OCI-LY7 (cell line): ENCODE measurements at regions not wholly inside any gene's neighbourhood (a gene's known extent, or its start where the extent isn't known, plus 50 kb on each side); places are given as distances from the start of the nearest gene placed in this dataset.

Experiments used
- CTCF ChIP-seq: fragments of 200-600 bp; sonication (generic); conservative IDR thresholded peaks from 2 replicates; pipeline ENCODE4 v1.5.1; 2014; ENCODE audit warnings: mild to moderate bottlenecking, antibody characterized with exemption, low read length, moderate library complexity, mixed read lengths
- EZH2phosphoT487 ChIP-seq: fragments of 200-600 bp; sonication (generic); IDR thresholded peaks from 2 replicates; pipeline ENCODE4 v1.6.1; 2018; ENCODE audit warnings: low read depth, borderline replicate concordance, mild to moderate bottlenecking, mixed run types, antibody characterized with exemption, low read length, moderate library complexity, mixed read lengths

GRCh38 chr6:54629131-54629530, 217.4 kb upstream of the FAM83B start:
- TF ChIP-seq CTCF (no peak), EZH2phosphoT487 (no peak)
